PC-3 (cell line): ENCODE measurements at regions not wholly inside any gene's neighbourhood (a gene's known extent, or its start where the extent isn't known, plus 50 kb on each side); places are given as distances from the start of the nearest gene placed in this dataset.

Experiments
- ATAC-seq: fragments of 200-7000 bp; cut with Tn5 transposase; 2 replicates; pipeline ENCODE4 v1.9.1; 2020; ENCODE audit warnings: mild to moderate bottlenecking, moderate library complexity
- BruUV-seq: library from RNA; stranded (reverse); fragments of 400-500 nt; replicated peaks from 2 replicates; lab custom pipeline; 2021; lab: Mats Ljungman, UMichigan
- CTCF ChIA-PET: fragments of 300-600 bp; sonication (Branson Sonifier 250); formaldehyde crosslinking; loops from one replicate; lab custom pipeline; 2022; ENCODE audit warnings: antibody characterized with exemption; lab: Charles Lee
- POLR2A ChIA-PET: fragments of 300-600 bp; sonication (Branson Sonifier 250); formaldehyde crosslinking; loops from one replicate; lab custom pipeline; 2022; ENCODE audit warnings: antibody characterized with exemption; ENCODE audit not compliant: unreplicated experiment; lab: Charles Lee
- DNase-seq: peaks from one replicate; pipeline ENCODE4 v3.0.0-alpha.2; 2015
- H2AFZ ChIP-seq: fragments of 300-600 bp; sonication (generic); 2 replicates; pipeline ENCODE4 v1.6.0; 2016; ENCODE audit warnings: antibody characterized with exemption, low read length
- H3F3A ChIP-seq: fragments of 300-600 bp; sonication (generic); one replicate; pipeline ENCODE4 v1.6.0; 2017; ENCODE audit warnings: antibody characterized with exemption, low read length, control low read depth, mild to moderate bottlenecking; ENCODE audit not compliant: unreplicated experiment
- H3K27ac ChIP-seq: fragments of 300-600 bp; sonication (generic); 2 replicates; pipeline ENCODE4 v1.5.1; 2016; ENCODE audit warnings: mild to moderate bottlenecking, low read length
- H3K27me3 ChIP-seq: fragments of 300-600 bp; sonication (generic); 2 replicates; pipeline ENCODE4 v1.6.1; 2016; ENCODE audit warnings: low read length, mixed read lengths
- H3K36me3 ChIP-seq: fragments of 300-600 bp; sonication (generic); 2 replicates; pipeline ENCODE4 v1.6.1; 2016; ENCODE audit warnings: low read depth, mixed run types, low read length, mixed read lengths
- H3K4me1 ChIP-seq: fragments of 300-600 bp; sonication (generic); 2 replicates; pipeline ENCODE4 v1.5.1; 2016; ENCODE audit warnings: low read length; ENCODE audit not compliant: insufficient read depth
- H3K4me2 ChIP-seq: fragments of 300-600 bp; sonication (generic); 2 replicates; pipeline ENCODE4 v1.6.0; 2016; ENCODE audit warnings: low read length
- H3K4me3 ChIP-seq: fragments of 300-600 bp; sonication (generic); 2 replicates; pipeline ENCODE4 v1.5.1; 2016; ENCODE audit warnings: mild to moderate bottlenecking, low read length, mixed read lengths
- H3K79me2 ChIP-seq: fragments of 300-600 bp; sonication (generic); 2 replicates; pipeline ENCODE4 v1.6.1; 2017; ENCODE audit warnings: low read length, mixed read lengths
- H3K9ac ChIP-seq: fragments of 300-600 bp; sonication (generic); 2 replicates; pipeline ENCODE4 v1.6.0; 2016; ENCODE audit warnings: mild to moderate bottlenecking, low read length
- H3K9me2 ChIP-seq: fragments of 300-600 bp; sonication (generic); replicated peaks from 2 replicates; pipeline ENCODE4 v1.6.1; 2016; ENCODE audit warnings: mixed run types, low read length, mixed read lengths
- H3K9me3 ChIP-seq: fragments of 300-600 bp; sonication (generic); 2 replicates; pipeline ENCODE4 v1.6.1; 2016; ENCODE audit warnings: low read length, mixed read lengths
- H4K20me1 ChIP-seq: fragments of 300-600 bp; sonication (generic); 2 replicates; pipeline ENCODE4 v1.6.1; 2016; ENCODE audit warnings: low read length, mixed read lengths
- EZH2 ChIP-seq: fragments of 300-600 bp; sonication (generic); IDR thresholded peaks from one replicate; pipeline ENCODE4 v1.6.1; 2017; ENCODE audit warnings: antibody characterized with exemption, mild to moderate bottlenecking, low read length; ENCODE audit not compliant: unreplicated experiment
- EZH2phosphoT487 ChIP-seq: fragments of 300-600 bp; sonication (generic); IDR thresholded peaks from 2 replicates; pipeline ENCODE4 v1.6.1; 2018; ENCODE audit warnings: mild to moderate bottlenecking, antibody characterized with exemption, low read length, borderline replicate concordance
- intact Hi-C: fragments of 100-400 bp; cut with micrococcal nuclease; formaldehyde crosslinking; loops from 2 replicates; pipeline ENCODE4 v1.9.0; 2023
- TF ChIP-seq, protein P1 (sequence below): fragments of 300-600 bp; sonication (generic); conservative IDR thresholded peaks from 2 replicates; pipeline ENCODE4 v1.5.1; 2017; ENCODE audit warnings: antibody characterized with exemption, low read depth, mild to moderate bottlenecking, low read length

DNA sequence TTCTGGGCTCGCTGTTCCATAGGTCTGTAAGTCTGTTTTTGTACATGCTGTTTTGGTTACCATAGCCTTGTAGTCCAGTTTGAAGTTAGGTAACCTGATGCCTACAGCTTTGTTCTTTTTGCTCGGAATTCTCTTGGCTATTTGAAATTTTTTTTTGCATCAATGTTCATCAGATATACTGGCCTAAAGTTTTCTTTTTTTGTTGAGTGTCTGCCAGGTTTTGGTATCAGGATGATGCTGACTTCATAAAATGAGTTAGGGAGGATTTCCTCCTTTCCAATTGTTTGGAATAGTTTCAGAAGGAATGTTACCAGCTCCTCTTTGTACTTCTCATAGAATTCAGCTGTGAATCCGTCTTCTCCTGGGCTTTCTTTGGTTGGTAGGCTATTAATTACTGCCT, 397.8 kb upstream of the HTR2A start:
- H4K20me1 ChIP-seq: no peaks in the 10 kb centered on the region
- ChIA-PET POLR2A (no interaction called here), CTCF (no interaction called here)
- no peaks in the 10 kb centered on the region for H3K9me2 ChIP-seq
- no peak overlapping the region for H3K4me2 ChIP-seq
- no peak overlapping the region for H3K27ac ChIP-seq
- intact Hi-C loops: no loop called here
- H3K4me3 ChIP-seq: no peak overlapping the region
- H3K4me1 ChIP-seq: peaks cover 27% of the 10 kb centered on the region
- BruUV-seq: no TSS peak
- no peak for DNase-seq
- no peaks in the 10 kb centered on the region for H3F3A ChIP-seq
- H2AFZ ChIP-seq: no peak overlapping the region
- no peaks in the 10 kb centered on the region for H3K27me3 ChIP-seq
- no peak for ATAC-seq
- H3K36me3 ChIP-seq: no peaks in the 10 kb centered on the region
- no peak for TF ChIP-seq EZH2phosphoT487
- TF ChIP-seq EZH2: no peak
- TF ChIP-seq, protein P1, sequence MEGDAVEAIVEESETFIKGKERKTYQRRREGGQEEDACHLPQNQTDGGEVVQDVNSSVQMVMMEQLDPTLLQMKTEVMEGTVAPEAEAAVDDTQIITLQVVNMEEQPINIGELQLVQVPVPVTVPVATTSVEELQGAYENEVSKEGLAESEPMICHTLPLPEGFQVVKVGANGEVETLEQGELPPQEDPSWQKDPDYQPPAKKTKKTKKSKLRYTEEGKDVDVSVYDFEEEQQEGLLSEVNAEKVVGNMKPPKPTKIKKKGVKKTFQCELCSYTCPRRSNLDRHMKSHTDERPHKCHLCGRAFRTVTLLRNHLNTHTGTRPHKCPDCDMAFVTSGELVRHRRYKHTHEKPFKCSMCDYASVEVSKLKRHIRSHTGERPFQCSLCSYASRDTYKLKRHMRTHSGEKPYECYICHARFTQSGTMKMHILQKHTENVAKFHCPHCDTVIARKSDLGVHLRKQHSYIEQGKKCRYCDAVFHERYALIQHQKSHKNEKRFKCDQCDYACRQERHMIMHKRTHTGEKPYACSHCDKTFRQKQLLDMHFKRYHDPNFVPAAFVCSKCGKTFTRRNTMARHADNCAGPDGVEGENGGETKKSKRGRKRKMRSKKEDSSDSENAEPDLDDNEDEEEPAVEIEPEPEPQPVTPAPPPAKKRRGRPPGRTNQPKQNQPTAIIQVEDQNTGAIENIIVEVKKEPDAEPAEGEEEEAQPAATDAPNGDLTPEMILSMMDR: no peak
- H3K9ac ChIP-seq: no peak overlapping the region
- no peaks in the 10 kb centered on the region for H3K79me2 ChIP-seq
- H3K9me3 ChIP-seq: no peaks in the 10 kb centered on the region

DNA sequence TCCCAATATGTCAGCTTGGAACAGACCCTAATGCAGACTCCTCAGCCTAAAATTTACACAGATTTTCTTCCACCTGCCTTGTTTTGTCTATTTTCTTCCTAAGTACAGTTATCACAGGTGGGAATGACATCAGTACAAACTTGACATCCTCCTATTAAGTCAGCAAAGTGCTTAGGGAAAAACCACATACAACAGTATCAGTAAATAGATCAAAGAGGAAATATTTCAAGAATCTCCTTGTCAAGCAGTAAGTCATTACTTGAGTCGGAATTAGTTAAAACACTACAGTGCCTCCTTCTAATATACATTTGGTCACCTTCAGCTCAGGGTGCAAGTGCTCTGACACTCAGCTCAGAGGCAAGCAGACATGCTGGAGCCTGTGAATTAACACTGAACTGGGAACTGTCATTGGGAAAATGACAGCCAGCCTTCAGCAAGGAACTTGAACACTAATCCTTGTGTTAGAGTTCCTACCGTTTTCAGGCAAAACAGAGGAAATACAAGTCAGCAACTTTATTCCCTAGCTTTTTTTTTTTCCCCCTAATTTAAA, 394.3 kb upstream of the HTR2A start:
- intact Hi-C loops: no loop called here
- DNase-seq: peak; percentile 5
- no peaks in the 10 kb centered on the region for H3K9me3 ChIP-seq
- no peaks in the 10 kb centered on the region for H3K36me3 ChIP-seq
- H4K20me1 ChIP-seq: no peaks in the 10 kb centered on the region
- TF ChIP-seq EZH2 (no peak), EZH2phosphoT487 (no peak)
- TF ChIP-seq, protein P1: no peak
- H3K4me1 ChIP-seq: peaks cover 47% of the 10 kb centered on the region
- H3K27ac ChIP-seq: no peak overlapping the region
- H2AFZ ChIP-seq: no peak overlapping the region
- no peaks in the 10 kb centered on the region for H3K27me3 ChIP-seq
- ATAC-seq: no peak
- ChIA-PET CTCF (no interaction called here), POLR2A (no interaction called here)
- H3K79me2 ChIP-seq: no peaks in the 10 kb centered on the region
- no peak overlapping the region for H3K4me2 ChIP-seq
- no peak overlapping the region for H3K9ac ChIP-seq
- no peak overlapping the region for H3K4me3 ChIP-seq
- no peaks in the 10 kb centered on the region for H3F3A ChIP-seq
- no peaks in the 10 kb centered on the region for H3K9me2 ChIP-seq
- BruUV-seq: no TSS peak

DNA sequence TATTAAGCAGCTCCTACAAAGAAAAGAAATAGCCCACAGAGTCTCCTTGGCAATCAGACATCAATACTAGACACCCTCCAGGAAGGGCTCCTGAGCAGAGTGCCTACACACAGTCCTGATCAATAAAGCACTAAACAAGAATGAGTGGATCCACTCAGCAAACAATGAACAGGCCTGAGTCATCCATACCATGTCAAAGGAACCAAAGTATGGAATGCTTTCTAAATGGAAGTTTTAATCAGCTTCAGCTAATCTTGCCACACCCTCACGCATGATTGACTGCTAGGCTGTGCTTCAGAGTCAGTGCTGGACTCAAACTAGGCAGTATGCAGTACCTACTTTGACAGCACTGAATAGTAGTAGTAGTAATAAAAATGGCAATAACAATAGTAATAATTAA, 392.7 kb upstream of the HTR2A start:
- H3K9me2 ChIP-seq: no peaks in the 10 kb centered on the region
- H3K36me3 ChIP-seq: no peaks in the 10 kb centered on the region
- POLR2A ChIA-PET: no interaction called here
- no peak for TF ChIP-seq EZH2phosphoT487
- TF ChIP-seq, protein P1: no peak
- no peak for TF ChIP-seq EZH2
- H3K9me3 ChIP-seq: no peaks in the 10 kb centered on the region
- H3K79me2 ChIP-seq: no peaks in the 10 kb centered on the region
- intact Hi-C loops: loop anchor here (5.0 to 10.0 kb wide), 4 partner anchors 75 to 337 kb away; no protein-coding TSS in a partner anchor
- H3F3A ChIP-seq: no peaks in the 10 kb centered on the region
- H4K20me1 ChIP-seq: no peaks in the 10 kb centered on the region
- no peak overlapping the region for H2AFZ ChIP-seq
- no peaks in the 10 kb centered on the region for H3K27me3 ChIP-seq
- peak overlapping the region; percentile 86 for H3K27ac ChIP-seq
- peak; percentile 92 for DNase-seq
- H3K9ac ChIP-seq: peak overlapping the region; percentile 40; the same call in 1 of the 2 replicates
- CTCF ChIA-PET: no interaction called here
- no TSS peak for BruUV-seq
- peaks cover 52% of the 10 kb centered on the region for H3K4me1 ChIP-seq
- ATAC-seq: peak; percentile 82
- H3K4me3 ChIP-seq: no peak overlapping the region
- peak overlapping the region; percentile 72 for H3K4me2 ChIP-seq
